Prostate gland (tissue), 2 donors: ENCODE measurements at regions not wholly inside any gene's neighbourhood (a gene's known extent, or its start where the extent isn't known, plus 50 kb on each side); places are given as distances from the start of the nearest gene placed in this dataset.

Experiments used
- DNase-seq: peaks from one replicate; pipeline ENCODE4 v3.0.0-alpha.2; 2019; ENCODE audit warnings: low spot score
- H3K27ac ChIP-seq, 2 donors: fragments of 200-600 bp; sonication (generic); 2 replicates each; pipeline ENCODE4 v1.5.1; 2017 to 2019
- H3K27me3 ChIP-seq: fragments of 200-600 bp; sonication (generic); replicated peaks from 2 replicates; pipeline ENCODE4 v1.5.1; 2019; ENCODE audit not compliant: insufficient read depth
- H3K36me3 ChIP-seq, 2 donors: fragments of 200-600 bp; sonication (generic); 1 replicate in 1 of 2; 2 replicates in 1 of 2; pipeline versions ENCODE4 v1.5.1 to v1.8.1; 2017 to 2019
- H3K4me1 ChIP-seq: fragments of 200-600 bp; sonication (generic); replicated peaks from 2 replicates; pipeline ENCODE4 v1.5.1; 2019
- H3K4me3 ChIP-seq, 2 donors: fragments of 200-600 bp; sonication (generic); 2 replicates each; pipeline ENCODE4 v1.5.1; 2017 to 2019
- H3K9me3 ChIP-seq: fragments of 200-600 bp; sonication (generic); 2 replicates; pipeline ENCODE4 v1.5.1; 2017
- POLR2A ChIP-seq: fragments of 450-650 bp; IDR thresholded peaks from one replicate; pipeline ENCODE4 v1.6.1; 2016; ENCODE audit warnings: antibody characterized with exemption, mild to moderate bottlenecking
- POLR2AphosphoS5 ChIP-seq: sonication (generic); formaldehyde crosslinking; IDR thresholded peaks from one replicate; pipeline ENCODE4 v1.6.1; 2017; ENCODE audit warnings: antibody characterized with exemption
- WGBS: methylation state at CpG from one replicate; pipeline ENCODE4 v1.1.5; 2018; 5-methylcytosine and 5-hydroxymethylcytosine counted together
- intact Hi-C: fragments of 100-400 bp; cut with DNase I; formaldehyde crosslinking; loops from one replicate; pipeline ENCODE4 v1.14.2; 2022
- TF ChIP-seq, protein P1 (sequence below), 4 experiments: fragments of 200-600 bp in 2 of 4; fragments of 450-650 bp in 2 of 4; sonication (generic) in 2 of 4; IDR thresholded peaks; 1 replicate in 3 of 4; 2 replicates in 1 of 4; pipeline ENCODE4 v1.5.1; 2016 to 2019; ENCODE audit warnings: antibody characterized with exemption in 4 of 4, mild to moderate bottlenecking in 2 of 4, moderate library complexity in 2 of 4

DNA sequence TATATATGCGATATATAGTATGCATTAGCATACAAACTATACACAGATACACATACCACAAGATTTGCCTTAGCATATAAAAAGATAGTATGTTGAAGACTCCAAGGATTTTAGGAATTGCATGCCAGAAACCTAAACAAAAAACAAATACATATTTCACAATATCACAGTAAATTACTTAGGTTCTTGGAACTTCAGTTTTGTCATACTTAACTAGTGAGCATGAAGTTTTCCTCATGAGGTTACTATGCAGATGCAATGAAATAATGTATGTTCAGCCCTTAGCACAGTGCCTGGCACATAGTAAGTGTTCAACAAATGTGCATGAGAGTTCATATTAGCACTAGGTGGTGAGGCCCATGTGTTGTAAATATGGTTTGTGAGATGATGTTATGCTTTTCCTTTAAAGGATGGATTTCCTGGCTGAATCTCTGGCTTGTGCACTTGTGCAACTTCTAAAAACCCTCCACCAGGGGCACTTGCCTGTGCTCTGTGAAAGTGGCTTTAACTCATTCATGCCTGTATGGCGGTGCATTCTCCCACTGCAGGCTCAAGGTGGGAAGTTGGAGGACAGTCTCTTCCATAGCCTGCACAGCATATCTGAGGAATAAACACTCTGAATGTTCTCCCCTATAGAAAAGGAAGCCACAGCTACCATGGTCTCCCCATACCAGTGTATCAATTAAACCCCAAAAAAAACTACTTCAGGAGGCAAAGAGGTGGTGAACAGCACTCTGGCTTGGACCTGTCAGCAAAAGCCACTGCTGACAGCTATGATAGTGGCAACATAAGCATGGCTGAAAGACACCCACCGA lies 624.1 kb upstream of the CDH4 start:
- no peak overlapping the region for H3K27ac ChIP-seq
- WGBS: 93% methylated on average over 3 of the region's 3 CpGs
- H3K27me3 ChIP-seq: no peaks in the 10 kb centered on the region
- H3K36me3 ChIP-seq: no peaks in the 10 kb centered on the region
- H3K4me3 ChIP-seq: no peak overlapping the region
- H3K4me1 ChIP-seq: no peaks in the 10 kb centered on the region
- intact Hi-C loops: no loop called here
- DNase-seq: no peak
- TF ChIP-seq POLR2AphosphoS5 (no peak), POLR2A (no peak)
- TF ChIP-seq, protein P1, sequence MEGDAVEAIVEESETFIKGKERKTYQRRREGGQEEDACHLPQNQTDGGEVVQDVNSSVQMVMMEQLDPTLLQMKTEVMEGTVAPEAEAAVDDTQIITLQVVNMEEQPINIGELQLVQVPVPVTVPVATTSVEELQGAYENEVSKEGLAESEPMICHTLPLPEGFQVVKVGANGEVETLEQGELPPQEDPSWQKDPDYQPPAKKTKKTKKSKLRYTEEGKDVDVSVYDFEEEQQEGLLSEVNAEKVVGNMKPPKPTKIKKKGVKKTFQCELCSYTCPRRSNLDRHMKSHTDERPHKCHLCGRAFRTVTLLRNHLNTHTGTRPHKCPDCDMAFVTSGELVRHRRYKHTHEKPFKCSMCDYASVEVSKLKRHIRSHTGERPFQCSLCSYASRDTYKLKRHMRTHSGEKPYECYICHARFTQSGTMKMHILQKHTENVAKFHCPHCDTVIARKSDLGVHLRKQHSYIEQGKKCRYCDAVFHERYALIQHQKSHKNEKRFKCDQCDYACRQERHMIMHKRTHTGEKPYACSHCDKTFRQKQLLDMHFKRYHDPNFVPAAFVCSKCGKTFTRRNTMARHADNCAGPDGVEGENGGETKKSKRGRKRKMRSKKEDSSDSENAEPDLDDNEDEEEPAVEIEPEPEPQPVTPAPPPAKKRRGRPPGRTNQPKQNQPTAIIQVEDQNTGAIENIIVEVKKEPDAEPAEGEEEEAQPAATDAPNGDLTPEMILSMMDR (IDR thresholded peaks at IDR 0.05): no peak
- H3K9me3 ChIP-seq: no peaks in the 10 kb centered on the region

DNA sequence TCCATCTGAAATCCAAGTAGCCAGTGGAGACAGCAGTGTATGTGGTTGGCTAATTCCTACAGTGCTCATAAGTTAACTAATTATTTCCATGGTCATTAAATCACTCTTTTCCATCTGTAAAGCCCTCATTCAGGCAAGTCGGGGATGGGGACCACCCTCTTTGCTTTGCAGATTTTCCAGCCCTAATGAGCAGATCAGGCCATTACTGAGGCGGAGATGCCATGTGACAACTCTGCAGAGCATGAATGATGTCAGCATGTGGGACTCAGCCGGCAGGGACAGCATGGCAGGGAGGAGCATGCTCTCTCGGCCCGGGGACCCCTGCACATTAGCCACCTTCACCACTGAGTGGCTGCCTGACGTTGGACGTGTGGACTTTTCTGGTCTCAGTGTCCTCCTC lies 623.3 kb upstream of the CDH4 start:
- no peaks in the 10 kb centered on the region for H3K4me1 ChIP-seq
- 75% methylated on average over 7 of the region's 7 CpGs for WGBS
- no peak overlapping the region for H3K27ac ChIP-seq
- no peaks in the 10 kb centered on the region for H3K9me3 ChIP-seq
- TF ChIP-seq, protein P1 (IDR thresholded peaks at IDR 0.05): no peak
- TF ChIP-seq POLR2A: no peak
- no peak for TF ChIP-seq POLR2AphosphoS5
- H3K4me3 ChIP-seq: no peak overlapping the region
- no peaks in the 10 kb centered on the region for H3K36me3 ChIP-seq
- no peak for DNase-seq
- intact Hi-C loops: no loop called here
- H3K27me3 ChIP-seq: no peaks in the 10 kb centered on the region

DNA sequence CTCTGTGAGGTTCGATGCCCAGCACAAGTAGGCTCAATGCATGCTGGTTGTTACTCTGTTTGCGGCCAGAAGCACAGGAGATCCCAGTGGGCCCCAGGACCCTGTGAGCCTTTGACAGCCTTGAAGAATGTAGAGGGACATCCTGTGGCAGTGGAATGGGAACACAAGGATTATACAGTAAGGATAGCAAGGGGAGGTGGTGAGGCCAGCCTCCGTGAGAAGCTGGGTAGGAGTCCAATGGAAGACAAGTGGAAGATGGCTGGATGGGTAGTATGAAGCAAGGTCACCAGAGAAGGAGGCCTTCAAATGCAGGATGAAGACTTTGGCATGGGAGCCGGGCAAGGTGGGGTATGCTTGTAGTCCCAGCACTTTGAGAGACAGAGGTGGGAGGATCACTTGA lies 622.9 kb upstream of the CDH4 start:
- TF ChIP-seq, protein P1 (IDR thresholded peaks at IDR 0.05): no peak
- no peak for TF ChIP-seq POLR2AphosphoS5
- TF ChIP-seq POLR2A: no peak
- Histone ChIP-seq H3K9me3 (no peaks in the 10 kb centered on the region), H3K4me1 (no peaks in the 10 kb centered on the region), H3K27me3 (no peaks in the 10 kb centered on the region), H3K36me3 (no peaks in the 10 kb centered on the region), H3K27ac (no peak overlapping the region), H3K4me3 (no peak overlapping the region)
- DNase-seq: no peak
- intact Hi-C loops: no loop called here
- 78% methylated on average over 4 of the region's 4 CpGs for WGBS

DNA sequence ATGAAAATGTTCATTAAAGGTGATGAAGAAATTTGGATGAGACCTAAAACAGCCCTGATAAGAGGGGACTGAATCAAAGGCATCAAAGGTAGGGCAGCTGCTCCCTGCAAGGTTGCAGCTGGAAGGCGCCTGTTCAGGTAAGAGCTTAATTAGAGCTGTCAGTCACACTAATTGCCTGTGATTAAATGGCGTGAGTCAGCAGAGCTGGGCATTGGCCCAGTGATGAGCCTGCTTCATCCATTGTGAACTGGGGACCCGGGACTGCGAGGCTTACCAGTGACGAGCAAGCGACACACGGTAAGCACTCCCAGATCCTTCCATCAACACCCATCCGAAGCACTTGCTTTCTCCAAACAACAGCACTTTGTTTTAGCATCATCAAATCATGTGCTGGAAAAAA lies 621.5 kb upstream of the CDH4 start:
- Histone ChIP-seq H3K27ac (no peak overlapping the region), H3K36me3 (no peaks in the 10 kb centered on the region), H3K4me1 (no peaks in the 10 kb centered on the region), H3K4me3 (no peak overlapping the region), H3K27me3 (no peaks in the 10 kb centered on the region), H3K9me3 (no peaks in the 10 kb centered on the region)
- DNase-seq: no peak
- intact Hi-C loops: no loop called here
- TF ChIP-seq, protein P1 (IDR thresholded peaks at IDR 0.05): no peak
- TF ChIP-seq POLR2AphosphoS5 (no peak), POLR2A (no peak)
- 58% methylated on average over 8 of the region's 8 CpGs for WGBS
